NCI-H69 (cell line): ENCODE measurements at regions not wholly inside any gene's neighbourhood (a gene's known extent, or its start where the extent isn't known, plus 50 kb on each side); places are given as distances from the start of the nearest gene placed in this dataset.

Experiments used
- DNase-seq: peaks from one replicate; lab custom pipeline; 2025; lab: John Stamatoyannopoulos, UW

- DNase-seq = no peak
These were observed 510.2 kb downstream of the RASEF start for GRCh38 chr9:82552784-82553183.

- DNase-seq = no peak
These were observed 509.1 kb downstream of the RASEF start for GRCh38 chr9:82553654-82554366.

- DNase-seq = peak; percentile 14
These were observed 508.6 kb downstream of the RASEF start for GRCh38 chr9:82554381-82554780.

- DNase-seq = no peak
These were observed 507.9 kb downstream of the RASEF start for GRCh38 chr9:82555031-82555430.

GRCh38 chr9:82555431-82556051 is 507.4 kb downstream of the RASEF start:
- peak; percentile 51 for DNase-seq

- no peak for DNase-seq
These were observed 504.6 kb downstream of the RASEF start for GRCh38 chr9:82558346-82558745.

GRCh38 chr9:82558855-82559630 is 503.9 kb downstream of the RASEF start:
- DNase-seq = peak; percentile 38

- peak; percentile 45 for DNase-seq
These were observed 502.9 kb downstream of the RASEF start for GRCh38 chr9:82560036-82560435.

- peak; percentile 98 for DNase-seq
These were observed 502.5 kb downstream of the RASEF start for GRCh38 chr9:82560457-82560904.

GRCh38 chr9:82563094-82563493 is 499.8 kb downstream of the RASEF start:
- no peak for DNase-seq

GRCh38 chr9:82563841-82564240 is 499.1 kb downstream of the RASEF start:
- DNase-seq = no peak

- peak; percentile 53 for DNase-seq
These were observed 497.6 kb downstream of the RASEF start for GRCh38 chr9:82565188-82565969.

- DNase-seq = no peak
These were observed 495.0 kb downstream of the RASEF start for GRCh38 chr9:82567953-82568352.

GRCh38 chr9:82570226-82570625 is 492.7 kb downstream of the RASEF start:
- DNase-seq = no peak

- peak; percentile 42 for DNase-seq
These were observed 491.4 kb downstream of the RASEF start for GRCh38 chr9:82571540-82571939.

GRCh38 chr9:82572146-82572545 is 490.8 kb downstream of the RASEF start:
- no peak for DNase-seq

GRCh38 chr9:82574911-82575310 is 488.0 kb downstream of the RASEF start:
- DNase-seq = no peak

GRCh38 chr9:82580921-82581320 is 482.0 kb downstream of the RASEF start:
- DNase-seq = no peak

- DNase-seq = no peak
These were observed 481.4 kb downstream of the RASEF start for GRCh38 chr9:82581516-82581915.

GRCh38 chr9:82581935-82582334 is 481.0 kb downstream of the RASEF start:
- DNase-seq = peak; percentile 30

GRCh38 chr9:82582693-82583092 is 480.2 kb downstream of the RASEF start:
- DNase-seq = no peak

GRCh38 chr9:82583524-82583923 is 479.4 kb downstream of the RASEF start:
- DNase-seq = no peak
